Aorta (tissue), 5 donors: ENCODE measurements at regions not wholly inside any gene's neighbourhood (a gene's known extent, or its start where the extent isn't known, plus 50 kb on each side); places are given as distances from the start of the nearest gene placed in this dataset.

ENCODE experiments used
- ATAC-seq: fragments of 200-7000 bp; cut with Tn5 transposase; one replicate; pipeline ENCODE4 v1.9.1; 2022; ENCODE audit warnings: moderate library complexity; ENCODE audit not compliant: low FRiP score
- DNase-seq, 2 donors: peaks; one replicate each; pipeline ENCODE4 v3.0.0-alpha.2; 2020
- H3K27ac ChIP-seq, 2 donors: one replicate each; pipeline ENCODE4 v1.5.1; 2013; ENCODE audit warnings: low read length in 2 of 2, mild to moderate bottlenecking in 2 of 2, moderate library complexity in 2 of 2, control low read depth in 1 of 2, inconsistent platforms in 1 of 2, low read depth in 1 of 2
- H3K27me3 ChIP-seq, 2 donors: one replicate each; pipeline ENCODE4 v1.6.1; 2013; ENCODE audit warnings: control low read depth in 1 of 2, low read length in 1 of 2, mild to moderate bottlenecking in 1 of 2, moderate library complexity in 1 of 2; ENCODE audit not compliant: insufficient read depth in 2 of 2, control insufficient read depth in 1 of 2
- H3K36me3 ChIP-seq, 2 donors: one replicate each; pipeline ENCODE4 v1.6.1; 2013; ENCODE audit warnings: control low read depth in 1 of 2, low read length in 1 of 2, mild to moderate bottlenecking in 1 of 2; ENCODE audit not compliant: insufficient read depth in 2 of 2, control insufficient read depth in 1 of 2
- H3K4me1 ChIP-seq, 2 donors: one replicate each; pipeline ENCODE4 v1.6.1; 2013; ENCODE audit warnings: low read length in 2 of 2, control low read depth in 1 of 2, mild to moderate bottlenecking in 1 of 2, moderate library complexity in 1 of 2; ENCODE audit not compliant: insufficient read depth in 2 of 2, control insufficient read depth in 1 of 2
- H3K4me3 ChIP-seq, 2 donors: one replicate each; pipeline ENCODE4 v1.5.1; 2013; ENCODE audit warnings: low read length in 2 of 2, control low read depth in 1 of 2, mild to moderate bottlenecking in 1 of 2
- H3K9me3 ChIP-seq: one replicate; pipeline ENCODE4 v1.6.1; 2013; ENCODE audit warnings: mild to moderate bottlenecking, low read length; ENCODE audit not compliant: control insufficient read depth
- WGBS, 2 donors: extraction: QIAGEN DNeasy Blood & Tissue Kit; methylation state at CpG; one replicate each; pipeline ENCODE4 v1.1.7; 2013; 5-methylcytosine and 5-hydroxymethylcytosine counted together
- intact Hi-C, 2 donors: fragments of 100-400 bp; cut with DNase I; formaldehyde crosslinking; loops; one replicate each; pipeline versions ENCODE4 v1.14.2 to v1.15.0; 2022
- donor health status: healthy with polysubstance abuse.
- donor health status: Bipolar disorder and iron deficiency.
- donor health status: DM: no; HTN: no; CAD: no.
- donor health status: DM: no; HTN: no; CAD: no.
- donor health status: DM: yes; HTN: yes; CAD: no.

DNA sequence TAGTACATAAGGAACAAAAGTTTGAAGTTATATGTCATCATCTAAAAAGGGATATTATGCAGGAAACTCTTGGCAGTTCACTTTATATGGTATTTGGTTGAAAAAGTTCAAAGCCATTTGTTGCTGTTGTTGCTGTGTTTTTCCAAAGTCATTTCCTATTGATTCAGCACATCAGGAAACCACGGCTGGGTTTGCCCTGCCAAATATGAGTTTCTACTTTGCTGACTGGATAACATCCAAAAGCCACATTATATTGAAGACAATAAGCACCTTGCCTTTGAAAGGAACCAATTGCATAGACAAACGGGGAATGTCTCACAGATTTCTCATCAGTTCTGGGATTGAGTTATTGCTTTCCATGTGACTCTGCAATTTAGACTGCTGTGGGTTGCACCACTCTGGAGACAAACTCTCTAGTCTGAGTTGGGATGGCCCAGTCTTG, 206.1 kb downstream of the SLC39A8 start:
- 14 to 19% methylated on average over 2 of the region's 2 CpGs for WGBS, 2 donors
- ATAC-seq (no peak), DNase-seq (no peak)
- Histone ChIP-seq H3K9me3 (no peaks in the 10 kb centered on the region), H3K27me3 (no peaks in the 10 kb centered on the region), H3K36me3 (no peaks in the 10 kb centered on the region), H3K27ac (no peak overlapping the region), H3K4me1 (peaks cover 4 to 11% of the 10 kb centered on the region in 2 donors), H3K4me3 (no peak overlapping the region)
- intact Hi-C loops, result no loop called here

DNA sequence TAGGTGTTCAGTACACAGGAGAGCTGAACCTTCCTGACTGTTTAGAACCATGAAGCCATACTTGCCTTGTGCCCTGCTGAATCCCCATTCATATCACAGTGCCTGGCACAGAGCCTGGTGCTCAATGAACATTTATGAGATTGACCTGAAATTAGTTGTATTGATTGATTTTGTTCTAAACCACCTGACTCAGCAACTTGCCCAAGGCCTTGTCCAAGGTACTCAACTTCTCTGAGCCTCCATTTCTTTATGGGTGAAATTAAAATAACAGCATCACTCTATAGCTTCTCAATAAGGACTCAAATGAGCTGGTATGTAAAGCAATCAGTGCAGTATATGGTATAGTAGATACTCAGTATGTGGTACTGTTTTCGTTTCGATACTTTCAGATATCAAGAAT, 208.1 kb downstream of the SLC39A8 start:
- intact Hi-C loops, result no loop called here
- DNase-seq (no peak), ATAC-seq (no peak)
- Histone ChIP-seq H3K36me3 (no peaks in the 10 kb centered on the region), H3K27ac (no peak overlapping the region), H3K4me3 (no peak overlapping the region), H3K27me3 (no peaks in the 10 kb centered on the region), H3K4me1 (peaks cover 4 to 11% of the 10 kb centered on the region in 2 donors), H3K9me3 (no peaks in the 10 kb centered on the region)
- WGBS, 2 donors, result 96 to 97% methylated on average over 2 of the region's 2 CpGs

DNA sequence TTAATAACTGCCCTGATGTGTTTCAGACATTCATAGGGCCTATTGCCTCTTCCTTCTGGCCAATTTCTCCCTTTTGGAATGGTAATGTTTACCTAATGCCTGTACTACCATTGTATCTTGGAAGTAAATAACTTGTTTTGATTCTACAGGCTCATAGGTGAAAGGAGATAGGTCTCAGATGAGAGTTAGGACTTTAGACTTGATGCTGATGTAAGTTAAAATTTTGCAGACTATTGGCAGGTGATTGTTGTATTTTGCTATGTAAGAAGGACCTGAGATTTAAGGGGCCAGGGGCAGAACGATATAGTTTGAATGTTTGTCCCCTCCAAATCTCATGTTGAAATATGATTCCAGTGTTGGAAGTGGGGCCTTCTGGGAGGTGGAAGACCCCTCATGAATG, 215.5 kb downstream of the SLC39A8 start:
- intact Hi-C loops, result no loop called here
- Histone ChIP-seq H3K4me3 (no peak overlapping the region), H3K36me3 (no peaks in the 10 kb centered on the region), H3K9me3 (peaks cover 3% of the 10 kb centered on the region), H3K27me3 (no peaks in the 10 kb centered on the region), H3K4me1 (no peaks in the 10 kb centered on the region), H3K27ac (no peak overlapping the region)
- ATAC-seq (no peak), DNase-seq (no peak)
- 88 to 93% methylated on average over 1 of the region's 1 CpG for WGBS, 2 donors
